ENCODE measurements at regions not wholly inside any gene's neighbourhood (a gene's known extent, or its start where the extent isn't known, plus 50 kb on each side); places are given as distances from the start of the nearest gene placed in this dataset.

GRCh38 chr10:8360814-8361509 is 306.5 kb downstream of the GATA3 start:
- Histone ChIP-seq H3K9me2 (ENCODE audit: insufficient read depth) (no peaks in the 10 kb centered on the region), H3K27ac (ENCODE audit: low read depth, low read length) (no peak overlapping the region), H3K4me1 (ENCODE audit: control insufficient read depth in 1 of 2, insufficient read depth in 2 of 2, low read length in 2 of 2) (no peaks in the 10 kb centered on the region), H3K4me3 (replicated peaks in 1 of 2; ENCODE audit: low read depth in 1 of 2, low read length in 2 of 2) (no peak overlapping the region), H3K4me2 (ENCODE audit: low read length) (no peak overlapping the region), H3K9ac (ENCODE audit: low read length) (no peak overlapping the region), H3K79me2 (ENCODE audit: insufficient read depth, low read length) (no peaks in the 10 kb centered on the region), H3K36me3 (ENCODE audit: control insufficient read depth in 1 of 2, insufficient read depth in 2 of 2, low read length in 2 of 2) (no peaks in the 10 kb centered on the region), H4K20me1 (ENCODE audit: insufficient read depth) (no peaks in the 10 kb centered on the region), H3K27me3 (ENCODE audit: insufficient read depth, low read length) (no peaks in the 10 kb centered on the region), H3K9me3 (ENCODE audit: control insufficient read depth in 1 of 2, insufficient read depth in 1 of 2, low read depth in 1 of 2, low read length in 2 of 2) (no peaks in the 10 kb centered on the region; a peak in 1 of 4 replicates), H2AFZ (ENCODE audit: low read depth, low read length, poor library complexity, severe bottlenecking) (no peak overlapping the region)
- TF ChIP-seq CEBPB (IDR thresholded peaks at IDR 0.05; ENCODE audit: low read depth) = no peak
- TF ChIP-seq EZH2 (IDR thresholded peaks at IDR 0.05) = no peak
- no peak for TF ChIP-seq ZNF274 (IDR thresholded peaks at IDR 0.05; ENCODE audit: low read depth, low read length)
- TF ChIP-seq, protein P1, sequence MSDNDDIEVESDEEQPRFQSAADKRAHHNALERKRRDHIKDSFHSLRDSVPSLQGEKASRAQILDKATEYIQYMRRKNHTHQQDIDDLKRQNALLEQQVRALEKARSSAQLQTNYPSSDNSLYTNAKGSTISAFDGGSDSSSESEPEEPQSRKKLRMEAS (IDR thresholded peaks at IDR 0.05) = no peak
- ATAC-seq (no peak), DNase-seq (ENCODE audit: low read depth, low spot score) (no peak)
- ChIA-PET CTCF (no interaction called here), POLR2A (no interaction called here), RAD21 (ENCODE audit: low non-redundant PET in 1 of 2, low total read pairs in 2 of 2, uncharacterized antibody in 2 of 2, unreplicated experiment in 2 of 2) (no interaction called here)
- intact Hi-C loops (cut with micrococcal nuclease) = no loop called here
- no TSS peak for BruUV-seq (replicated peaks)

- no peaks in the 10 kb centered on the region for H3K79me2 ChIP-seq (ENCODE audit: insufficient read depth, low read length)
- no peak for TF ChIP-seq EZH2 (IDR thresholded peaks at IDR 0.05)
- TF ChIP-seq SIN3A (IDR thresholded peaks at IDR 0.05; ENCODE audit: low read depth) = no peak
- no peak for TF ChIP-seq CEBPB (IDR thresholded peaks at IDR 0.05; ENCODE audit: low read depth)
- TF ChIP-seq CTCF (IDR thresholded peaks at IDR 0.05 in 2 of 3, conservative IDR thresholded peaks at IDR 0.05 in 1 of 3; ENCODE audit: borderline replicate concordance in 1 of 3, insufficient read depth in 1 of 3, low read depth in 2 of 3, low read length in 2 of 3) = no peak
- no peak for TF ChIP-seq ATF3 (IDR thresholded peaks at IDR 0.05)
- no peak for TF ChIP-seq EGR1 (IDR thresholded peaks at IDR 0.05; ENCODE audit: low read depth)
- no peak overlapping the region for H3K4me2 ChIP-seq (ENCODE audit: low read length)
- DNase-seq (ENCODE audit: low read depth, low spot score) (no peak), ATAC-seq (no peak)
- no peak overlapping the region for H3K9ac ChIP-seq (ENCODE audit: low read length)
- BruUV-seq (replicated peaks) = no TSS peak
- intact Hi-C loops (cut with micrococcal nuclease) = no loop called here
- no peak overlapping the region for H3K4me3 ChIP-seq (replicated peaks in 1 of 2; ENCODE audit: low read depth in 1 of 2, low read length in 2 of 2)
- no peaks in the 10 kb centered on the region for H3K4me1 ChIP-seq (ENCODE audit: control insufficient read depth in 1 of 2, insufficient read depth in 2 of 2, low read length in 2 of 2)
- H3K27ac ChIP-seq (ENCODE audit: low read depth, low read length) = no peak overlapping the region
- H3K9me3 ChIP-seq (ENCODE audit: control insufficient read depth in 1 of 2, insufficient read depth in 1 of 2, low read depth in 1 of 2, low read length in 2 of 2) = no peaks in the 10 kb centered on the region; a peak in 1 of 4 replicates
- POLR2A ChIA-PET = no interaction called here
- H3K27me3 ChIP-seq (ENCODE audit: insufficient read depth, low read length) = no peaks in the 10 kb centered on the region
- no peaks in the 10 kb centered on the region for H3K36me3 ChIP-seq (ENCODE audit: control insufficient read depth in 1 of 2, insufficient read depth in 2 of 2, low read length in 2 of 2)
- no peaks in the 10 kb centered on the region for H4K20me1 ChIP-seq (ENCODE audit: insufficient read depth)
- RAD21 ChIA-PET (ENCODE audit: low non-redundant PET in 1 of 2, low total read pairs in 2 of 2, uncharacterized antibody in 2 of 2, unreplicated experiment in 2 of 2) = no interaction called here
- CTCF ChIA-PET = no interaction called here
- H3K9me2 ChIP-seq (ENCODE audit: insufficient read depth) = no peaks in the 10 kb centered on the region
- H2AFZ ChIP-seq (ENCODE audit: low read depth, low read length, poor library complexity, severe bottlenecking) = no peak overlapping the region
These were observed 307.0 kb downstream of the GATA3 start for GRCh38 chr10:8361510-8361844.

All from HCT116 (cell line).